Cardiac fibroblast (primary cell): ENCODE measurements at regions not wholly inside any gene's neighbourhood (a gene's known extent, or its start where the extent isn't known, plus 50 kb on each side); places are given as distances from the start of the nearest gene placed in this dataset.
A peak's percentile ranks its signal among the peaks of the same experiment; 100 is the strongest.

Source experiments
- DNase-seq, 2 donors: peaks; one replicate each; pipeline versions ENCODE4 v3.0.0 to v3.0.0-alpha.2; 2010; ENCODE audit warnings: low read depth in 2 of 2
- H3K4me3 ChIP-seq, 2 donors: replicated peaks in 1 of 2; 1 replicate in 1 of 2; 2 replicates in 1 of 2; pipeline ENCODE4 v1.5.1; 2011; ENCODE audit warnings: low read depth in 2 of 2, low read length in 2 of 2, mild to moderate bottlenecking in 2 of 2, moderate library complexity in 1 of 2
- CTCF ChIP-seq: IDR thresholded peaks from one replicate; pipeline ENCODE4 v1.5.1; 2011; ENCODE audit warnings: low read depth, mild to moderate bottlenecking, low read length, inconsistent platforms

- H3K4me3 ChIP-seq, result no peak overlapping the region
- TF ChIP-seq CTCF, result no peak
- peak; percentile 39 to 84 for DNase-seq
Measured at GRCh38 chrX:22690116-22690515, 309.6 kb upstream of the DDX53 start.

GRCh38 chrX:22691966-22692565 is 307.7 kb upstream of the DDX53 start:
- H3K4me3 ChIP-seq, result no peak overlapping the region
- TF ChIP-seq CTCF, result no peak
- no peak for DNase-seq

- DNase-seq, result no peak
- TF ChIP-seq CTCF, result no peak
- H3K4me3 ChIP-seq, result no peak overlapping the region
Measured at GRCh38 chrX:22698151-22698550, 301.6 kb upstream of the DDX53 start.

- TF ChIP-seq CTCF, result no peak
- peak; percentile 9 to 90 for DNase-seq
- H3K4me3 ChIP-seq, result no peak overlapping the region
Measured at GRCh38 chrX:22699581-22700091, 300.1 kb upstream of the DDX53 start.

DNA sequence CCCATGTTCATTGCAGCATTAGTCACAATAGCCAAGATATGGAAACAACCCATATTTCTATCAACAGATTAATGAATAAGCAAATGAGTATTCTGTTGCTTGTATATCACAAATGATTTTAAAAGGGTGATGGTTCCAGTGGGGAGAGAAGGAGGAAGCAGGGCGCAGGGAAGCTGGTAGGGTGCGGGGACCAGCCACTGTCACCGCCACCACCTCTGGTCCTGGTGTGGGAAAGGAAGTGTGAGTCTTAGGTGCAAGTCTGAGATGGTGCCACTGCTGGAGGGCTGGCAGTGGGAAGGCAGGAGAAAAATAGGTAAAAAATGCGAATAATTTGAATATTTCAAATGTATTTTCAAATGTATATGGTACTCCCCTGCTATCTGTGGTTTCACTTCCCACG is 286.8 kb upstream of the DDX53 start:
- no peak for TF ChIP-seq CTCF
- DNase-seq, result no peak

DNA sequence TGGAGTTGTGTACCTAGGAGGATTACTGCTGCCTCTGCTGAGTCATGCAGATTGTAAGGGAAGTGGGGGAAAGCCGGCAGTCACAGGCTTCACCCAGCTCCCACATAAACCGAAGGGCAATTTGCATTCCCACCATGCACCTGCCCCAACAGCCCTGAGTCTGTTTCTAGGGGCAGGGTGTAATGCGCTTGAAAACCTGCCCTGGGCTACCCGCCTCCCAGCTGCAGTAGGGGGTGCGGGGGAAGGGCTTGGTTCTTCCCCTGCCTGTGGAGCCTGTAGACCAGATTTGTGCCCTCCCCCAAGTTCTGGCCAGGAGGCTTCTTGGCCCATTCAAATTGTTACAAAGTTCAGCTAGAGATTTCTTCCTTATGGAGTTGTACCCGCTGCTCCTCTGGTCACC is 269.2 kb upstream of the DDX53 start:
- no peak for DNase-seq
- no peak for TF ChIP-seq CTCF
- no peak overlapping the region for H3K4me3 ChIP-seq

More for the DNA sequence above, 286.8 kb upstream of the DDX53 start:
- no peak overlapping the region for H3K4me3 ChIP-seq

GRCh38 chrX:22737541-22737940 is 262.2 kb upstream of the DDX53 start:
- no peak for TF ChIP-seq CTCF

More at GRCh38 chrX:22737541-22737940, 262.2 kb upstream of the DDX53 start:
- no peak for DNase-seq
- no peak overlapping the region for H3K4me3 ChIP-seq
